ENCODE measurements at regions not wholly inside any gene's neighbourhood (a gene's known extent, or its start where the extent isn't known, plus 50 kb on each side); places are given as distances from the start of the nearest gene placed in this dataset.

GRCh38 chr7:84705706-84706105 lies 481.1 kb downstream of the SEMA3D start:
- Histone ChIP-seq H3K9me2 (ENCODE audit: insufficient read depth, low read length) (no peaks in the 10 kb centered on the region), H3K36me3 (ENCODE audit: insufficient read depth, low read length) (no peaks in the 10 kb centered on the region), H3K4me2 (ENCODE audit: low read length) (no peak overlapping the region), H2AFZ (ENCODE audit: low read length) (no peak overlapping the region), H4K20me1 (ENCODE audit: insufficient read depth, low read length) (no peaks in the 10 kb centered on the region), H3K9me3 (ENCODE audit: low read length) (no peaks in the 10 kb centered on the region), H3K27ac (ENCODE audit: low read depth, low read length, poor library complexity, severe bottlenecking) (no peak overlapping the region), H3K79me2 (ENCODE audit: insufficient read depth, low read depth, low read length) (no peaks in the 10 kb centered on the region), H3K4me1 (ENCODE audit: insufficient read depth, low read length, poor library complexity, severe bottlenecking) (no peaks in the 10 kb centered on the region), H3K4me3 (ENCODE audit: low read depth, low read length, poor library complexity, severe bottlenecking) (no peak overlapping the region)
- no TSS peak for BruUV-seq (replicated peaks)
- intact Hi-C loops (cut with micrococcal nuclease; ENCODE audit: unreplicated experiment) = no loop called here
- ChIA-PET CTCF (ENCODE audit: unreplicated experiment) (no interaction called here), POLR2A (interaction anchor here (0.6 kb wide), 1 partner anchor 917 kb away, joined by 3 read pairs; no protein-coding TSS in a partner anchor)
- TF ChIP-seq CTCF (conservative IDR thresholded peaks at IDR 0.05; ENCODE audit: low read length) = no peak
- no peak for TF ChIP-seq EZH2phosphoT487 (IDR thresholded peaks at IDR 0.05; ENCODE audit: borderline replicate concordance, low read depth, low read length)
- no peak for DNase-seq (ENCODE audit: low spot score)

- no peaks in the 10 kb centered on the region for H4K20me1 ChIP-seq (ENCODE audit: insufficient read depth, low read length)
- intact Hi-C loops (cut with micrococcal nuclease; ENCODE audit: unreplicated experiment) = no loop called here
- H3K36me3 ChIP-seq (ENCODE audit: insufficient read depth, low read length) = no peaks in the 10 kb centered on the region
- H3K4me2 ChIP-seq (ENCODE audit: low read length) = no peak overlapping the region
- no peak for DNase-seq (ENCODE audit: low spot score)
- POLR2A ChIA-PET = interaction anchor here (0.6 to 1.6 kb wide), 4 partner anchors 9 to 918 kb away, joined by 3 to 5 read pairs (median 3); no protein-coding TSS in a partner anchor
- no peaks in the 10 kb centered on the region for H3K9me3 ChIP-seq (ENCODE audit: low read length)
- H3K27ac ChIP-seq (ENCODE audit: low read depth, low read length, poor library complexity, severe bottlenecking) = no peak overlapping the region
- no peaks in the 10 kb centered on the region for H3K9me2 ChIP-seq (ENCODE audit: insufficient read depth, low read length)
- TF ChIP-seq CTCF (conservative IDR thresholded peaks at IDR 0.05; ENCODE audit: low read length) (no peak), EZH2phosphoT487 (IDR thresholded peaks at IDR 0.05; ENCODE audit: borderline replicate concordance, low read depth, low read length) (no peak)
- no peak overlapping the region for H2AFZ ChIP-seq (ENCODE audit: low read length)
- H3K79me2 ChIP-seq (ENCODE audit: insufficient read depth, low read depth, low read length) = no peaks in the 10 kb centered on the region
- BruUV-seq (replicated peaks) = no TSS peak
- CTCF ChIA-PET (ENCODE audit: unreplicated experiment) = no interaction called here
- H3K4me3 ChIP-seq (ENCODE audit: low read depth, low read length, poor library complexity, severe bottlenecking) = no peak overlapping the region
- H3K4me1 ChIP-seq (ENCODE audit: insufficient read depth, low read length, poor library complexity, severe bottlenecking) = no peaks in the 10 kb centered on the region
Observed at GRCh38 chr7:84705079-84705478, 481.8 kb downstream of the SEMA3D start.

GRCh38 chr7:84704380-84704779 lies 482.5 kb downstream of the SEMA3D start:
- POLR2A ChIA-PET = interaction anchor here (1.6 kb wide), 1 partner anchor 15 kb away, joined by 5 read pairs; no protein-coding TSS in a partner anchor
- intact Hi-C loops (cut with micrococcal nuclease; ENCODE audit: unreplicated experiment) = no loop called here
- Histone ChIP-seq H2AFZ (ENCODE audit: low read length) (no peak overlapping the region), H3K9me3 (ENCODE audit: low read length) (no peaks in the 10 kb centered on the region), H3K4me3 (ENCODE audit: low read depth, low read length, poor library complexity, severe bottlenecking) (no peak overlapping the region), H3K27ac (ENCODE audit: low read depth, low read length, poor library complexity, severe bottlenecking) (no peak overlapping the region), H3K4me1 (ENCODE audit: insufficient read depth, low read length, poor library complexity, severe bottlenecking) (no peaks in the 10 kb centered on the region), H4K20me1 (ENCODE audit: insufficient read depth, low read length) (no peaks in the 10 kb centered on the region), H3K79me2 (ENCODE audit: insufficient read depth, low read depth, low read length) (no peaks in the 10 kb centered on the region), H3K4me2 (ENCODE audit: low read length) (no peak overlapping the region), H3K36me3 (ENCODE audit: insufficient read depth, low read length) (no peaks in the 10 kb centered on the region), H3K9me2 (ENCODE audit: insufficient read depth, low read length) (no peaks in the 10 kb centered on the region)
- no TSS peak for BruUV-seq (replicated peaks)
- CTCF ChIA-PET (ENCODE audit: unreplicated experiment) = no interaction called here
- no peak for DNase-seq (ENCODE audit: low spot score)
- TF ChIP-seq CTCF (conservative IDR thresholded peaks at IDR 0.05; ENCODE audit: low read length) = no peak
- no peak for TF ChIP-seq EZH2phosphoT487 (IDR thresholded peaks at IDR 0.05; ENCODE audit: borderline replicate concordance, low read depth, low read length)
